GM18517 (cell line): ENCODE measurements at regions not wholly inside any gene's neighbourhood (a gene's known extent, or its start where the extent isn't known, plus 50 kb on each side); places are given as distances from the start of the nearest gene placed in this dataset.
"Not testable (repeated sequence)": the region's sequence is repeated elsewhere in the genome, so short reads cannot be mapped to it uniquely, and the experiment has no call there.

Source experiments
- ATAC-seq: cut with Tn5 transposase; IDR thresholded peaks from one replicate; pipeline ENCODE4 v1.9.1; 2021; ENCODE audit warnings: mild to moderate bottlenecking, moderate library complexity; ENCODE audit not compliant: unreplicated experiment

DNA sequence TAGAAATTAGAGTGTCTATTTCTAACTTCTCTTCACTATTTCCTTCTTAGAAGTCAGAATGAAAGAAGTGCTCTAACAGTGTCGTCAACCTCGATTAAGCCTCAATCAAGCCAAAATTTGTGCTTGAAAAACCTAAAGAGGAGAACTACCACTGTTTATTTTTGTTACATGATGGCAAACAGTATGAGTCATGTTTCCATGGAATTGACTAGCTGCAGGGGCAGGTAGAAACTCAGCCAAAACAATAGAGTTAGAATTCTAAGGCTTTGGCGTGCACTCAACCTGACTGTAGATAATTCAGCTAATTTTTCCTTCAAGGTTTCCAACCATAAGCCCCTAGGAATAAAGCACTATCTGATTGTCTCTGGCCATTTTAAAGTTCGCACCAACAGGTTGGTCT lies 415.9 kb downstream of the ETS1 start:
- no peak for ATAC-seq

DNA sequence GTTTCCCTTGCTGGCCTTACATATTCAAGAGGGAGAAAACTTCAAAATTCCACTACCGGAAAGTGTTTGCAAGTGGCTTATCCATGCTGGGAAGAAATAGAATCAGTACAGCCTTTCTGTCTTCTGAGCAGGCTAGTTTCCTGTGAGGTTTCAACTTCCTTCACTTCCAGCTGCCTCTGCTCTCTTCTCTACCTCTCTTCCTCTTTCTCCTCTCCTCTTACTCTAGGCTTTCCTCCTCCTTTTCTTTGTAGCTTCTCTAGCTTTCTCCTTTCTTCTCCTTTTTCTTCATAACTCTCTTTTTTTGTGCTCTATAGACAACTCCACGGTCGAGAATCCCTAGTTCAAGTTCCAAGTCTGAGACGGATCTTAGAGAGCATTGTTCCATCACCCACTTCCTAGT lies 421.8 kb downstream of the ETS1 start:
- no peak for ATAC-seq

DNA sequence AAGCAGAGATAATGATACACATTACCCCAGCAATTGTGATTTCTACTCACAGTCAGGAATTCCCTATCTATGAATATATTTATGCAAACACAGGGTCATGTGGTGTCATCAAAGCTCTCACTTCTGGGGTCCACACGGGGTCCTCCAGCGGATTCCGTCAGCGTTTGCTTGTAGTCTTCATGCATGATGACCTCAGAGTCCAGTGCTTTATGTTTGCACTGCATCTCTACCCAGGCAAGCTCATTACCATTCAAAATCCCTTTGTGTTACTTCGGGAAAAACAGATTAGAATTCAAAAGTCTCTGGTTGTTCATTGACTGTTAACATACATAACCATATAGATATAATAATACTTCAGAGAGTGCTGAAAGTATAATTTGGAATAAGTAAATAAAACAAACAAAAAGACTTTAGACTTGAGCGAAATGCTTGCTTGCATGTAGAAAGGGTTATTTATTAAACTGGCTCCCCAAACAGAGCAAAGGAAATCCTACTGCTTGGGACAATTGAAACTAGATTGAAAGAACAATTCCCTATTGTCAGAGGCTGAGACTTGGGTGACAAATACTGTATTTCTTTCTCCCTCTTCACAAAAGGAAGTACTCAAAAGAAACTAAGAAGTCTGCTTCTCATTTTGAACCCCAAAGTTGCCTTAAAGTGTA lies 423.1 kb downstream of the ETS1 start:
- ATAC-seq = no peak

DNA sequence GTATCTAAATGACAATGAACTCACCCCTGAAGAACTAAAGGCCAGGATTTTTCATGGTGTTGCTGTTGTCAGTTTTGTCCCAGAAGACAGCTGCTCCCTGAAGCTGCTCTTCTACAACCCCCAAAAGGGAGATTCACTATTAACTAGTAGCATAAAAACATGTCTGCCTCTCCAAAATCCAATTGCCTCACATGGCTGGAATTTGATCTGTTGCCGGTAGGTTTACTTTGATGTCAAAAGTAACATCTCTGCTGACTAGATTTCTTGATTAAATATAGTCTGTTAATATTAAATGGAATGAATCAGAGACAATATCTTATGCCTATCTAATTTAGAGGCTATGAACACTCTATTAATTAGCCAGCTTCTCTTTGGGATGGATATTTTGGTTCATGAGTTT lies 425.4 kb downstream of the ETS1 start:
- ATAC-seq = no peak

DNA sequence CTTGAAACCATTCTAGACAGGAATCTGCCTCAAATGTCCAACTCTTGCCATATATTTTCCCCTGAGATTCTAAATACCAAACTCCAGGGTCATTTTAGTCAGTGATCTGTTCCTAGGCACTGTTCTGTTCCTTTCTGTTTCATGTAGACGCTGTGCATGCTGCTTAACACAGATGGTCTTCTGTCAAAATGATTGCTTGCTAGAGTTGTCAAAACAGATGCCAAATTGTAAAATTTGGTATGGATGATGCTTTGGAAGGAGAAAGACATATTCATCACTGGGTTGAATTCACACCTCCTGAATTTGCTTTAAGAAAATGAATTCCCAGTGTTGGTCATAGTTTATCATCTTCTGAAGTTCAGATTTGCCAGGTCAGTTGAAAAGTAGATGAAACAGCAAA lies 425.9 kb downstream of the ETS1 start:
- no peak for ATAC-seq

DNA sequence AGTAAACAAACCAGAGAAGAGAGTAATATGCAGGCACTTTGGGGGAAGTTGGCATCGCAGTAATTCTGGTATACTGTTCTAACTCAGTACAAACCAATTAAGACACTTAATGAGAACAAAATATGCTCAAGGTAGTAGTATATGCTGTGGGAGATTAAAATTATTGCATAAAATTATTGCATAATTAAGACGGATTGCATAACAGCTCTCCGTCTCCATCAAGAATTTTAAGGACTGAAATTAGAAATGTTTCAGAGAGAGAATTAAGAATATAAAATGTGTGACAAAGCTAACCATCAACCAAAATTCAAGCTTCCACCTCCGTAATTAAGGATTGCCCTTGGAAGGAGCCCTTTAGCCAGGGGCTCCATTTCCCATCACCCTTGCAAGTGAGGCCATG lies 428.5 kb downstream of the ETS1 start:
- no peak for ATAC-seq

DNA sequence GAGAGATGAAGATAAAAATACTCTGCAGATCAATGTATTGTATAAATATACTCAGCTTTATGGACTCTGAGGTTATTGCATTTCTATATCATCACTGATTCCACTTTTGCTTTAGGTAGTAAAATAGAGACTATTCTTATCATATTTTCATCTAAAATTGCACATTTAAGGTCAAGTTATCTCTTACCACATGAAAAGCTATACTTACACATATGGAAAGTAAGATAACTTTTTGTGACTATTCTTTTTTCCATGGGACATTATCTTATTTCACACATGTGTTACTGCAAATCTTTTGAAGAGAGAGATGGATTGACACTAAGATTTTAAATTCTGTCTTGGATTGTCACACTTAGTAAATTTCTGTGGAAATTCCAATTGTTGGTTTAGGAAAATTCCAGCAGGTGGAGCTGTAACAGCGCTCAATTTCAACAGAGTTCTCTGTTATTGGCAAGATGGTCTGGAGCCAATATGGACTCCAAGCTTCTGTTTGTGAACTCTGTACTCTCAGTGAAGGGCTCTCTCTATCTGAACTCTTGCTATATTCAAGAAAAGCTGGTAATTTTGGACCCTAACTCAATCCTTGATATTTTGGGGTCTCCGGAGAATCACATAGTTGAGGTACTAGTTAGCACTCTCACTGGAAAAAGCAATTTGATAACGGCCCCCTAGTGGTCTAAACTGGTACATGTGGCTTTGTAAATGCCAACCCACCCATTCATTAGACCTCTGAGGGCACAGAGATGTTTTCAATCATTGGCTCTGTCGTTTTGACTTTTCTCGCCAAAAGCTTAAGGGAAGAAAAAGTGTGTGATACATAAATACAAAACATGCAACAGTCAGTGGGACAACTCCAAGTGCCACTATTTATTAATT lies 429.7 kb downstream of the ETS1 start:
- peak; percentile 89 for ATAC-seq

DNA sequence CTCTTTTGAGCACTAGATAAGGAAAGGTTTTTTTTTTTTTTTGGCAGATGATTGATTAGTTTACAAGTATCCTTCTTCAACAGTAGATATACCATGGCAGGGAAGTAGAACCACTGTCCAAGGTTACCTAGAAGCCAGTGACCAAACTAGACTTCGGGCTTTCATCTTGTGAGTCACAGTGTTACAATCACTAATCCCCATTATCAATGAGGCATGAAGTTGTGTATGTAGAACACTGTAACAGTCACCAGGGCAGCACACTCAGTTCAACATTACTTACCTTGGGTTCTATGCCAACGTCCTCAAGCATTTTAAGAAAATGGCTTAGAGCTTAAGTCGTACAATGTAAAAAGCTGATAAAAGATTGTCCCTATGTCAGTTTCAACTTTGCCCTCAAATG lies 430.9 kb downstream of the ETS1 start:
- no peak for ATAC-seq

DNA sequence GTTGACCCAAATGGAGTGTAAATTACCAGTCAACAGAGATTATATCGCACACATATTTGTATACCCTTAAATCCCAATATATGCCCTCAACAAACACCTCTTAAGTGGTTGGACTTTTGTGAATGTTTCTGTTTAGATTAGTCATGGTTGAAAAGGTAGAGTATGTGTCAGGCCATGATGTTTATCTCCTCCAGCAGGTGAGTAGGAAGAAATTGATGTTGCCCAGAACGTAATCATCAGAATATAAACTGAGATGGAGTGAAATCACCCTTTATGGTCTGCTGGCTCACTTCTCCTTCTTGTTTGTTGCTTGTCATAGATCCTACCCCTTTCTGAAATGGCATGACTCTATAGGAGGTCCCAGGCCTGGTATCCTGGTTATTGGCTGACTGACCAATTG lies 431.8 kb downstream of the ETS1 start:
- ATAC-seq = no peak

DNA sequence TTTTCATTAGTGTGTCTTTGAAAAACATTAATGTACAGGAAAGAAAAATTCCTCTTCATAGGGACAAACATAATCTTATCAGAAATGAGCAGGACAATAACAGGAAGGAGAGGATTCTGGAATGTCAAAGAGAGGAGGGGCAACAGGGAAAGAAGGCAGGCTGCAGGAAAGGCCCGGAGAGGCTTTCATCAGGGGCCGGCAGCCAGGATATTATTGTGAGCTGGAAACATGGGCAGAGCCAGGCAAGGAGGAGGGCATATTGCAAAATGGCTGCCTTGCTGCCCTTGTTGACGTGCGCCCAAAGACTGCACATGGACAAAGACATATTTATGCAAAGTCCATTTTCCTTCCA lies 433.7 kb downstream of the ETS1 start:
- ATAC-seq = no peak

DNA sequence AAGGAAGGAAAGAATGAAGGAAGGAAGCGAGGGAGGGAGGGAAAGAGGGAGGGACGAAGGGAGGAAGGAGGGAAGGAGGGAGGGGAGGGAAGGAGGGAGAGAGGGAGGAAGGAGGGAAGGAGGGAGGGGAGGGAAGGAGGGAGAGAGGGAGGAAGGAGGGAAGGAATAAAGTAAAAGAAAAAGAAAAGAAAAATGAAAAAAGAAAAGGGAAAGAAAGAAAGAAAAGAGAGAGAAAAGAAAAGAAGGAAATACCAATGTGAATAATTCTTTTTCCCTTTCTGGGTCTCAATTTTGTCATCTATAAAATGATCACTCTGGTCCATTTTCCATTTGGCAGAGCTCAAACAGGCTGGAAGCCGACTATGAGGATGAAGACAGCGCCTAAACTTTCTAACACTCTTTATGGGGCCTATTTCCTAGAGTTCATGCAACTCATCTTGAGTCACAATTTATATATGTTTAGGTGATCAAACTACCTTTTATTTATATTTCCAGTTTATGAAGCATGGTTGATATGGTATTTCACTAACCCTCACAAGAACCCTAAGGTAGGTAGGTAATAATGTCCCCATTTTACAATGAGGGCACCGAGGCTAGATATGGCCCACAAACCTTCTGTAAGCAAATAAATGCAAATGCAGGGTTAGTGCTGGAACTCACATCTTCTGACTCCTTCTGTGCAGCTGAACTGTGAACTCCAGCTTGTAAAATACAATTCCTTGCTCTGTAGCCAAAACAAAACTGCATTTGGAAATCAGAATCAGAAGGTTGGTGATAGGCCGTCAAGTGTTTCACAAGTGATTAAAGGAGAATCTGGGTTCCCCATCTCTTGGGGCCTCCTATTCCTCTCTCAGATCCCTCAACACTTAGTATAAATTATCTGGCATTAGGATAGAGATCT lies 434.3 kb downstream of the ETS1 start:
- no peak for ATAC-seq

DNA sequence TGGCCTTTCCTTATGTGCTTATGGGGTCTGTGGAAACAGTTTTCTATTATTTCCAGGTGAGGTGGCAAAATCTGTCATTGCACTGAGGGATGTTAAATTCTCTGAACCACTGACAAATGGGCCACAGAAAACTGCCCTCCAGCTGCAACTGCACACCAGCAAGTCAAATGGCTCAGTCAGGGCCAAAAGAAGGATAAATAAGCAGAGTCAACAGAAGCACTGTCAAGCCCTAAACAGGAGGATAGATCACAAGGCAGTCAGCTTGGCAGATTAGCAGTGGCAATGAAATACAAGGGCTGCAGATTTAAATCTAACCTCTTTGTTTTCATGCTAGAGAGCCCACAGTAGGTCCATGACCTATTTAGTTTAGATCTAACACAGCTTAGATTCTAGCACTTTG lies 435.6 kb downstream of the ETS1 start:
- no peak for ATAC-seq

DNA sequence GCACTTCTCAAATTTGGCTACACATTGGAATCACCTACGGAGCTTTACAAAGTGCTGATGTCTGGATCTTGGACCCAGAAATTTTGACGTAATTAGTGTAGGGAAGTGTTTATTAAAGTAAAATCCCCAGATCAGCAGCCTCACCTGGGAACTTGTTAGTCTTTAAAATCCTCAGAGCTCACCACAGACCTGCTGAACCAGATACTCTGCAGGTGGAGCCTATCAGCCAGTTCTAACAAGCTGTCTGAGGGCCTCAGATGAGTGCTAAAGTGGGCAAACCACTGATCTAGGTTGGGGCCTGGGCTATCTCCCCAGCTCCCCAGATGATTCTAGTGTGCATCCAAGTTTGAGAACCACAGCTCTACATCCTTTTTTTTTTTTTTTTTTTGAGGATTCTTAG lies 436.0 kb downstream of the ETS1 start:
- ATAC-seq = no peak

DNA sequence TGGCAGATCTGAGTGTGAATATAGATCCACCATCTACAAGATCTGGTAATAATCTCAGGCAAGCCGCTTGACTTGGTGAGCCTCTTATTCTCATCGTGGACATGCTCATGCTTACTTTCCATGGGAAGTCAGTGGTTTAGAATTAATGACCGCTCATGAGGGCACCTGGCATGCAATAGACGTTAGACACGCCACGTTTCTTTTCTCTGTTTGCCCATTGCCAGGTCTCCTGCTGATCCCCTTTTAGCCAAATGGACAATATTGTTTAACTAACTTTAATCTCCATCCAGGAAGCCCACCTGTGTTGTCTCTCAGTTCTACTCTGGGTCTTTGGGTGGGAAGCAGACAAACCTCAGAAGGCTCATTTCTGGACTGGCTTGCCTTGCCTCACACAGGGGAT lies 439.1 kb downstream of the ETS1 start:
- ATAC-seq = no peak

DNA sequence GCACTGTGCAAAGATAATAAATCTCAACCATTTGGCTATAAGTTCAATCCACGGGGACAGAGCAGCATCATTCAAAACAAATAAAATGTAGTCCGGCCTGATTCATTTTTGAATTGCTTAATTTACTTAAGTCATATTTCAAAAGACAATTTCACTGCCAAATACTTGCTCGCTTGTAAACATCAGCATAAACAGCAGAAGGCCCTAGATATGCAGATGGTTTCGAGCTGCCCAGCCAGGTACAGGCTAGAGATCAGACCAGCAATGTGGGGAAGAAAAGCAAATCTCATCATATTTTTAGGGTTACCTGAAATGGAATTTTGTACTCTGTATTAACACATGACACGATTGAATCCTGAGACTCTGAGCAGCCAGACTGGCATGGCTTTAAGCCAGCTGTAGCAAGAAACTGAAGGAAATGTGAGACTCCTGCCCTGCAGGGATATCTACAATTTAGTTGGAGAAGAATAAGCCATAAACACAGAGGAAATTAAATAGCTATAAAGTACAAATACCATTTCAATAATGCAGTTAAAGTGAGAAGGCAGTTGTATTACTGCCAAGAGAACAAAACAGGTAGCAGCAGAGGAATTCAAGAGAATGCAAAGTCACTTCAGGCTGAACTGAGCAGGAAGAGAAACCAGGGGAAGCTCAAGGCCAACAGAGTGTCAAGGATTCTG lies 440.3 kb downstream of the ETS1 start:
- ATAC-seq = no peak

DNA sequence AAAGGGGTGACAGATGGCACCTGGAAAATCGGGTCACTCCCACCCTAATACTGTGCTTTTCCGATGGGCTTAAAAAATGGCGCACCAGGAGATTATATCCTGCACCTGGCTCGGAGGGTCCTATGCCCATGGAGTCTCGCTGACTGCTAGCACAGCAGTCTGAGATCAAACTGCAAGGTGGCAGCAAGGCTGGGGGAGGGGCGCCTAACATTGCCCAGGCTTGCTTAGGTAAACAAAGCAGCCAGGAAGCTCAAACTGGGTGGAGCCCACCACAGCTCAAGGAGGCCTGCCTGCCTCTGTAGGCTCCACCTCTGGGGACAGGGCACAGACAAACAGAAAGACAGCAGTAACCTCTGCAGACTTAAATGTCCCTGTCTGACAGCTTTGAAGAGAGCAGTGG lies 447.1 kb downstream of the ETS1 start:
- ATAC-seq = not testable (repeated sequence)

DNA sequence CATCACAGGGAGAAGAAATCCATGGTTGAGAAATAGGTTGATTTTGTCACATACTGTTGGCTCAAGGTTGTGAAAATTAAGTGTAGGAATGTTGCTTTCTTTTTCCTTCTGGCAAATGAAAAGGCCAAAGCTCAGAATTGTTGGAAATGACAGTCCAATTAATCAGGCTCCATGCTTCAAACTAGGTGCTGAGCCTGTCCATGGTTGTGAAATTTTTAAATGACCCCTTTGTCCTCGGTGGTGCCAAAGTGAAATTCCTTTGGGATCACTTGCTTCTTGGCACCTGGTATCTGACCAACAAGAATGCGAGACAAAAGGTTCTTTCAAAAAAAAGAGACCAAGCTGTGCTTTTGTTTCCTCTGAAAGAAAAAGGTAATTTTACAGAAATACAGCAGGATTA lies 451.9 kb downstream of the ETS1 start:
- no peak for ATAC-seq

DNA sequence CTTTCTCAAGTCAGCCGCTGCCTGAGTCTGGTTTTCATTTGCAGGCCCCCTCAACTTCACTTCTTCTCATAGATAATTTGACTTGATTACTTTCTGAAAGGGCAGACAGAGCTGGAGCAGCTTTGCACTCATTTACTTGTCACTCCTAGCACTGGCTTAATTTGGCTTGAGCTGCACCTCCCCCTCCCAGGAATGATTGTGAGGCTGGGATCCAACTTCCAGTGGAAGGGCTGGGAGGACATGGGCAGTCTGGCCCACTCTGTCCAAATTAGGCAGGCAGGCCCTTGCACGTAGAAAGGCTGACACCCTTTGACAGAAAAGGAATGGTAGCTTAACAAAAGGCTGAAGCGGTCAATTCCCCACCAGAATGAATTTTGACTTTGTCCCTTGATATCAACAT lies 453.9 kb downstream of the ETS1 start:
- no peak for ATAC-seq

DNA sequence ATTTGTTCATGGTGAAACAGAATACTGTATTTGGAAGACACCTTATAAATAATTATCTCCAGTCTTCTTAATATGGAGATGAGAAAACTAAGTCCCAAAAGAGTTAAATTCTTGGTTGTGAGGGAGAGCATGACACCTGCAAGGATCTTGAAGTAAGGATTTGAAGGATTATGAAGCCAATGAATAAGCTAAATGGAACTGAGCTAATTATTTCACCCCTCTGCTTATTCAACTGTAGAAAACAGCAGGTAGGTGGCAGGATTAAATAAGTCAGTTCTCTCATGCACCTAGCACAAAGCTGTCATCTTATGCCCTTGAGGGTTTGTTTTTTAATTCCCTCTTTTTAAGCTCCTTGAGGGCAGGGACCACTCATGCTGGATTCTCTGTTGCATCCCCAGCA lies 457.3 kb downstream of the ETS1 start:
- no peak for ATAC-seq

DNA sequence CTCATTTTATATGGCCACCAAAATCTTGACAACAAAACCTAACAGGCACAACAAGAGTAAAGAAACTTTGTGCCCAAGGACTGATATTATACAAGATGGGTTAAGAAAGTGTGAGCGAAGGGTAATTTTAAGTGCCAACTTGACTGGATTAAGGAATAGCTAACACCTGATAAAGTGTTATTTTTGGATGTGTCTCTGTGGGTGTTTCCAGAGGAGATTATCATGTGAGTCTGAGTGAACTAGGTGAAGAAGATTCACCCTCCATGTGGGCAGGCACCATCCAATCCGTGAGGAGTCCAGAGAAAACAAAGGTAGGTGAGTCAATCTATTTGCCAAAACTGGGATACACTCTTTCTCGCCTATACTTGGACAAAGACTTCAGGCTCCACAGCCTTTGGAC lies 461.6 kb downstream of the ETS1 start:
- ATAC-seq = no peak

DNA sequence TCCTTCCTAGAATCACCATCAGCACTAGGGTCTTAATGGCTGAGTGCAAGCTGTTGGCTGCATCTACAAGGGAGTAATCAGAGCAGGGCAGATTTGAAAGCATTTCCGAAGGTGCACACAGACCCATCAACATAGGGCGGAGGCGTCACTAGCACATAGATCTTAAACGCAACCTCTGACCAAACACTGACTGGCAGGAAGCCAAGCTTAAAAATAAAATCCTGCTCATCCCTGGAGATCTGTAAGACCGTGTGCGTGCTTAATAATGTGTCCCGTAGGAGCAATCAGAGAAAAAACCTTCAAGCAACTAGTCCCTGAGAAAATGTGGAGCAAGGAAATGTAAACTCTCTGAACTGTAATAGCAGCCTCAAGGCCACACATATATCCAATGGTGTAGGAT lies 470.5 kb downstream of the ETS1 start:
- ATAC-seq = no peak
